RCC 7860 (cell line): ENCODE measurements at regions not wholly inside any gene's neighbourhood (a gene's known extent, or its start where the extent isn't known, plus 50 kb on each side); places are given as distances from the start of the nearest gene placed in this dataset.
"Not testable (repeated sequence)": the region's sequence is repeated elsewhere in the genome, so short reads cannot be mapped to it uniquely, and the experiment has no call there.

ENCODE experiments used
- DNase-seq: peaks from one replicate; pipeline ENCODE4 v3.0.0-alpha.2; 2015; ENCODE audit warnings: low spot score
- FAIRE-seq: peaks from 2 replicates; lab custom pipeline; 2012; peaks lifted over from hg19 to GRCh38; lab: Jason Lieb, UNC

- FAIRE-seq: no peak
Observed at GRCh38 chr18:41899535-41899934, 55.5 kb upstream of the PIK3C3 start.

GRCh38 chr18:41893432-41893831 lies 61.6 kb upstream of the PIK3C3 start:
- no peak for DNase-seq

More at GRCh38 chr18:41899535-41899934, 55.5 kb upstream of the PIK3C3 start:
- DNase-seq: no peak

GRCh38 chr18:41887100-41887499 lies 67.9 kb upstream of the PIK3C3 start:
- DNase-seq: no peak
- FAIRE-seq: no peak

More at GRCh38 chr18:41893432-41893831, 61.6 kb upstream of the PIK3C3 start:
- no peak for FAIRE-seq

- DNase-seq (no peak), FAIRE-seq (no peak)
Observed at GRCh38 chr18:41886126-41886807, 68.8 kb upstream of the PIK3C3 start.

GRCh38 chr18:41881285-41881684 lies 73.7 kb upstream of the PIK3C3 start:
- DNase-seq: peak; percentile 61
- peak; percentile 56 for FAIRE-seq

- DNase-seq: no peak
- FAIRE-seq: no peak
Observed at GRCh38 chr18:41879256-41879655, 75.8 kb upstream of the PIK3C3 start.

- peak; percentile 66 for DNase-seq
Observed at GRCh38 chr18:41875094-41875780, 79.8 kb upstream of the PIK3C3 start.

GRCh38 chr18:41873730-41874129 lies 81.3 kb upstream of the PIK3C3 start:
- FAIRE-seq (no peak), DNase-seq (no peak)

More at GRCh38 chr18:41875094-41875780, 79.8 kb upstream of the PIK3C3 start:
- FAIRE-seq: peak; percentile 82

- FAIRE-seq (no peak), DNase-seq (no peak)
Observed at GRCh38 chr18:41872206-41872605, 82.8 kb upstream of the PIK3C3 start.

GRCh38 chr18:41871229-41872000 lies 83.6 kb upstream of the PIK3C3 start:
- DNase-seq (no peak), FAIRE-seq (no peak)

GRCh38 chr18:41870817-41871216 lies 84.2 kb upstream of the PIK3C3 start:
- FAIRE-seq: peak; percentile 36

GRCh38 chr18:41870191-41870590 lies 84.8 kb upstream of the PIK3C3 start:
- no peak for FAIRE-seq
- DNase-seq: no peak

More at GRCh38 chr18:41870817-41871216, 84.2 kb upstream of the PIK3C3 start:
- no peak for DNase-seq

- DNase-seq, FAIRE-seq: not testable (repeated sequence)
Observed at GRCh38 chr18:41865796-41866195, 89.2 kb upstream of the PIK3C3 start.

- FAIRE-seq (no peak), DNase-seq (no peak)
Observed at GRCh38 chr18:41864216-41864615, 90.8 kb upstream of the PIK3C3 start.

GRCh38 chr18:41862921-41863320 lies 92.1 kb upstream of the PIK3C3 start:
- DNase-seq: no peak

GRCh38 chr18:41860987-41861386 lies 94.0 kb upstream of the PIK3C3 start:
- DNase-seq (no peak), FAIRE-seq (no peak)

More at GRCh38 chr18:41862921-41863320, 92.1 kb upstream of the PIK3C3 start:
- FAIRE-seq: no peak

- no peak for DNase-seq
- no peak for FAIRE-seq
Observed at GRCh38 chr18:41858761-41859555, 96.1 kb upstream of the PIK3C3 start.

- no peak for FAIRE-seq
Observed at GRCh38 chr18:41853280-41853679, 101.8 kb upstream of the PIK3C3 start.

GRCh38 chr18:41850781-41851180 lies 104.3 kb upstream of the PIK3C3 start:
- FAIRE-seq (no peak), DNase-seq (no peak)

More at GRCh38 chr18:41853280-41853679, 101.8 kb upstream of the PIK3C3 start:
- no peak for DNase-seq

GRCh38 chr18:41849632-41850031 lies 105.4 kb upstream of the PIK3C3 start:
- FAIRE-seq: no peak
- no peak for DNase-seq

- FAIRE-seq (no peak), DNase-seq (no peak)
Observed at GRCh38 chr18:41845563-41845962, 109.5 kb upstream of the PIK3C3 start.
